SK-MEL-5 (cell line): ENCODE measurements at regions not wholly inside any gene's neighbourhood (a gene's known extent, or its start where the extent isn't known, plus 50 kb on each side); places are given as distances from the start of the nearest gene placed in this dataset.
"Not testable (repeated sequence)": the region's sequence is repeated elsewhere in the genome, so short reads cannot be mapped to it uniquely, and the experiment has no call there.

Source experiments
- DNase-seq: peaks from one replicate; pipeline ENCODE4 v3.0.0-alpha.2; 2016; ENCODE audit warnings: low read depth, low spot score
- in situ Hi-C: cut with HindIII; loops from 2 replicates; pipeline ENCODE4 v1.10.0; 2016; ENCODE audit warnings: low sequenced_read_pairs, high pct_unique_total_duplicates, low pct_unique_long_range_greater_than_20kb
- small RNA-seq, 2 experiments: library from RNA; depleted of rRNA; stranded (forward); fragments of <200 nt; gene quantifications; one replicate each; pipeline ENCODE3, GENCODE V24; 2014

- in situ Hi-C loops, DNase-seq: not testable (repeated sequence)
Measured at GRCh38 chr2:131923287-131923686, 238.5 kb downstream of the ANKRD30BL start.

DNA sequence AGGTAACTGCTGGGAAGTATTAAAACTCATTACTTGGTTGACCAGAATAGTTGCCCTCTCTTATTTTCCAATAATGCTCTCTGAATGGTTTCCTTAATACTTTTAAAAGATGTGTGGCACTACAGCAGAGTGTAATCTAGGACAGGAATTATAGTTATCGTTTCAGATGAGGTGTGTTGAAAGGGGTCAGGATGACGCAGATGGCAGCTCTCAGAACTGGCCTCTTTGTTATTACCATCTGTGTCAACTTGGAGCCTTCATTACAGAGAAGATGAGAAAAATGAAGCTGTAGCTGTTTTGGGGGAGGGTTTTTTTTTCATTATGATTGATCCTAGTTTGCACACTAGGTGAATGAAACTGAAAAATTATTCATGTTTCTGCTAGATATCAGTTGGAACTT lies 238.9 kb downstream of the ANKRD30BL start:
- DNase-seq, in situ Hi-C loops: not testable (repeated sequence)

Small RNA genes in the stretch of these regions (small RNA-seq; reads per million reads assigned to genes)
- 0 reads per million in 2 experiments for gene AC093787.1
